HUES48 (cell line): ENCODE measurements at regions not wholly inside any gene's neighbourhood (a gene's known extent, or its start where the extent isn't known, plus 50 kb on each side); places are given as distances from the start of the nearest gene placed in this dataset.

Experiments used
- H3K27ac ChIP-seq: one replicate; pipeline ENCODE4 v1.7.0; 2013; ENCODE audit warnings: low read depth, low read length, inconsistent platforms
- H3K27me3 ChIP-seq: 2 replicates; pipeline ENCODE4 v1.6.1; 2013; ENCODE audit warnings: mild to moderate bottlenecking, low read length; ENCODE audit not compliant: control insufficient read depth, insufficient read depth
- H3K36me3 ChIP-seq: 2 replicates; pipeline ENCODE4 v1.6.1; 2013; ENCODE audit warnings: low read length; ENCODE audit not compliant: control insufficient read depth, insufficient read depth
- H3K4me1 ChIP-seq: 2 replicates; pipeline ENCODE4 v1.6.1; 2013; ENCODE audit warnings: mild to moderate bottlenecking, low read length; ENCODE audit not compliant: control insufficient read depth, insufficient read depth
- H3K4me3 ChIP-seq: 2 replicates; pipeline ENCODE4 v1.5.1; 2013; ENCODE audit warnings: mild to moderate bottlenecking, low read depth, low read length
- H3K9ac ChIP-seq: 2 replicates; pipeline ENCODE4 v1.6.1; 2013; ENCODE audit warnings: mild to moderate bottlenecking, low read depth, low read length, moderate library complexity
- H3K9me3 ChIP-seq: 2 replicates; pipeline ENCODE4 v1.6.1; 2013; ENCODE audit warnings: low read length; ENCODE audit not compliant: control insufficient read depth, insufficient read depth

DNA sequence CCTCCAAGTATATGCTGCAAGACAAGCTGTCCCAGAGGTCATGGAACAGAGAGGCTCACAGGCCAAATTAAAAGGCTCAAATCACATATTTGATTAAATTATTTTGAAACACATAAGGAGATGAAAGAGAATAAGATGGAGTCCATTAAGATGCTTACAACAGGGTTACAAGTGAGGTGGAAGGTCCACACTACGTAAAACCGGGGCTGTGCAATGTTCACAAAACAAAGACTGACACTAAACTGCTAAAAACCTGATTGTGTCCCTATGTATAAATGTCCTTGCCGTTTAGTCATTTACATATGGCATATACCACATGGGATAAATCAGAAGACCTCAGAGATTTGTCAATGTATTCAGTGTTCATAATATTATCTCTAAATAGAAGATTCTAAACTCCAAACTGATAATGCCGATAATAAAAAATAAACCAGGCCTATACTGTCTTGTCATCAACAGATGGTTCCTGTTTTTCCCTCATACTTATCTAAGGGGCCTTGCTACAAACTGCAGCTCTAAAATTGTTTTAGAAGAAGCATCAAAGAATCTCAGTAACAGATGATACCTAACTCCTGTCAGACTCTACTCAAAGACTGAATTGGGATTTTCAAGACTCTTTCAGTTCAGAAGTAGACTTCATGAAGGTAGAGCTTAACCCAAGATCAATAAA is 51.8 kb upstream of the RIPOR2 start:
- peaks cover 31% of the 10 kb centered on the region for H3K4me1 ChIP-seq
- H3K27me3 ChIP-seq: no peaks in the 10 kb centered on the region

DNA sequence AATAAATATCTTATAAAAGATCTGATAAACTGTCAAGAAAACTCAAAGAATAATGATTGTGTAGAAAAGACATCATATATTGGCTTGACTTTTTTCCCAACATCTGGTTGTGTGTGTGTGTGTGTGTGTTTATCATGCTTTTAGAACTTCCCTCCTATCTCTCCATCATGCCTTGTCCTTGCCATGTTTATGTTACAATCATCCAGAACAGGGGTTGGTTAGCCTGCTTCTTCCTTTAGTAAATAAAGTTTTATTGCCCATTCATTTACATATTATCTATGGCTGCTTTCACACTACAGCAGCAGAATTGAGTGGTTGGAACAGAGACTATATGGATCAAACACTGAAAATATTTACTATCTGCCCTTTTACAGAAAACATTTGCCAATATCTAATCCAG is 52.8 kb upstream of the RIPOR2 start:
- H3K9ac ChIP-seq: no peak overlapping the region
- no peak overlapping the region for H3K4me3 ChIP-seq
- H3K27me3 ChIP-seq: no peaks in the 10 kb centered on the region
- 0 out of 2 replicates have a peak, but pooled peaks cover 3% of the 10 kb centered on the region for H3K9me3 ChIP-seq
- no peaks in the 10 kb centered on the region for H3K36me3 ChIP-seq
- no peak overlapping the region for H3K27ac ChIP-seq
- H3K4me1 ChIP-seq: peaks cover 24% of the 10 kb centered on the region

More for the DNA sequence above, 51.8 kb upstream of the RIPOR2 start:
- H3K27ac ChIP-seq: no peak overlapping the region
- H3K9me3 ChIP-seq: 0 out of 2 replicates have a peak, but pooled peaks cover 3% of the 10 kb centered on the region
- H3K4me3 ChIP-seq: no peak overlapping the region
- H3K36me3 ChIP-seq: no peaks in the 10 kb centered on the region
- no peak overlapping the region for H3K9ac ChIP-seq

DNA sequence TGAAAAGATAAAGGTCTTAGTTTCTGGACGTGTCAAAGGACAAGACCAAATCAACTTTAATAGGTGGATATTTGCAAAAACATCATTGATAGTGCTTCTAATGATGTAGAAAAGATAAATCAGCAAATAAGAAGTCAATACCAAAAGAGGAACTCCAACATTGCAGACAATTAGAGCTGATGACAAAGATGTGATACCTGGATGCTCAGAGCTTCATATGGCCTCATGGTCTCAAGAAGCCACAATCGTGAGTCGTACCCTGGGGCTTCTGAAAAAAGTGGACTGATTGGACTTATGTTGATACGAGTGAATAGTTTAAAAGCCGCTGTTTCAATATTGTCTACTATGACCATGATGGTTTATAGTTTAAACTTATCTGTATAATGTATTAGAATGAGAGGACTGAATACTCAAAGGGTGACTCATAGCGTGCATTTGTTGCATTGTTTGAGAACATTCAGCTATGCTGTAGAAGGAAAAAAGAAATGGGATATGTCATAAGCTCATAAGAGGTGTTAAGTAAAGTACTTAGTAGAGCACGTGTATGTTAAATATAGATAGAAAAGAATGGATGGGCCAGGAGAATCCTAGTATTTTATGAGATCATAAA is 54.6 kb upstream of the RIPOR2 start:
- no peak overlapping the region for H3K9ac ChIP-seq
- H3K4me1 ChIP-seq: peaks cover 12% of the 10 kb centered on the region
- H3K9me3 ChIP-seq: 0 out of 2 replicates have a peak, but pooled peaks cover 3% of the 10 kb centered on the region
- no peaks in the 10 kb centered on the region for H3K36me3 ChIP-seq
- no peaks in the 10 kb centered on the region for H3K27me3 ChIP-seq
- no peak overlapping the region for H3K4me3 ChIP-seq
- no peak overlapping the region for H3K27ac ChIP-seq

DNA sequence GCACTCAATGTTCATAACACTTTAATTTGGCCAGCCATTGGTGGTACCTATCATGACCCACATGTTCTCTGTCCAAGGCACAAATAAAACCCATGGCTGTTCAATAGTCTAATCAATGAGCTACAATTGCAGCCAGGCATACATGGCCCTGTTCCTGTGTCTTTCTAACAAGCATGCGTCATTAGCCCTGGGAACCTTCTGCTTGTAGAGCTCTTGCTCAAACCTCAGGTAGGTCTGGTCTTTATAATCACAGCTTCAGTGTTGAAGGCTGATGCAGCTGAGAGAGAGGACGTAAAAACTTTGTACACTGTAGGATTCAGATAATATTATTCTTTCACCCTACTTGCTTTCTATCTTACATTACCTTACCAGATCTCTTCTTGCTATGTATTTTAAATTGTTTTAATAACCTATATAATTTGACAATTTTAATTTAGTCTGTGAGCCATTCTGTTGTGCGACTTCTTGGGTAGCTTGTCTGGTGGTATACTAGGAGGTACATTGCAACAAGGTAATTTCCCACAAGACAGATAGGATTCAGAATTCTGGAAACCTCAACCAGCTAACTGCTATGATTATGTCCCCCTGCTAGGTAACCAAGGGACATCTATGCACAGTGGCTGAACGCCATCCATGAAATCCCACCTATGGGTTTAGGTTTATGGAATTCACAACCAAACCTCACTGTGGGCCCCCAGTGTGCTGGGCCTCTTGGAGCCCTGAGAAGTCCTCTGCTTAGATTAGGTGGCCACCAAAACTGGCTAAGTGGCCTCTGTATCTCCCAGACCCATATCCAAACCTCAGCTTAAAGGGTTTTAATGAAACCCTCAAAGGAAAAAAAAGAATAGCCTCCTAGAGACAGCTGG is 55.4 kb upstream of the RIPOR2 start:
- no peaks in the 10 kb centered on the region for H3K27me3 ChIP-seq
- H3K36me3 ChIP-seq: no peaks in the 10 kb centered on the region
- H3K4me1 ChIP-seq: peaks cover 4% of the 10 kb centered on the region
- 0 out of 2 replicates have a peak, but pooled peaks cover 3% of the 10 kb centered on the region for H3K9me3 ChIP-seq
- no peak overlapping the region for H3K27ac ChIP-seq
- H3K9ac ChIP-seq: no peak overlapping the region
- H3K4me3 ChIP-seq: no peak overlapping the region

GRCh38 chr6:24991810-24992467 is 56.2 kb upstream of the RIPOR2 start:
- Histone ChIP-seq H3K4me1 (peaks cover 11% of the 10 kb centered on the region), H3K27me3 (no peaks in the 10 kb centered on the region), H3K9me3 (0 out of 2 replicates have a peak, but pooled peaks cover 3% of the 10 kb centered on the region), H3K4me3 (no peak overlapping the region), H3K36me3 (no peaks in the 10 kb centered on the region), H3K9ac (no peak overlapping the region), H3K27ac (no peak overlapping the region)

DNA sequence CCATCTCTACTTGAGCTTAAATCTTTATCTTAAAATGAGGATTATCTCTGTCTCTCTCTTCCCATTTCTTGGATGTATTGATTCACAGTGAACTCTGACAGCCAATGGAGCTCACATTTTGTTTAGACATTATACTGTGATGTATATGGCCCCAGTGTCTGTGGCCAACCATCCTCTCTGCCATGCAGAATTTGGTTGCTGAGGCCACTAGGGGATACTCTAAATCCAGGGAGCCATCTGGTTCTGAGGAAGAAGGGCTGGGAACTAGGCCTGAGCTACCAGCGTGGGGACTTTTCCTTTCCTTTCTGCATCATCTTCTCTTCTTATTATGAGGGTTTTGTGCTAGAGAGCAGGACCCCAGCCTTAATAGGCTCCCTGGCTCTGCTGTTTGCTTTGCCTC is 59.1 kb upstream of the RIPOR2 start:
- no peak overlapping the region for H3K27ac ChIP-seq
- no peak overlapping the region for H3K4me3 ChIP-seq
- peaks cover 33% of the 10 kb centered on the region for H3K4me1 ChIP-seq
- no peaks in the 10 kb centered on the region for H3K27me3 ChIP-seq
- H3K9me3 ChIP-seq: no peaks in the 10 kb centered on the region
- no peak overlapping the region for H3K9ac ChIP-seq
- H3K36me3 ChIP-seq: no peaks in the 10 kb centered on the region

DNA sequence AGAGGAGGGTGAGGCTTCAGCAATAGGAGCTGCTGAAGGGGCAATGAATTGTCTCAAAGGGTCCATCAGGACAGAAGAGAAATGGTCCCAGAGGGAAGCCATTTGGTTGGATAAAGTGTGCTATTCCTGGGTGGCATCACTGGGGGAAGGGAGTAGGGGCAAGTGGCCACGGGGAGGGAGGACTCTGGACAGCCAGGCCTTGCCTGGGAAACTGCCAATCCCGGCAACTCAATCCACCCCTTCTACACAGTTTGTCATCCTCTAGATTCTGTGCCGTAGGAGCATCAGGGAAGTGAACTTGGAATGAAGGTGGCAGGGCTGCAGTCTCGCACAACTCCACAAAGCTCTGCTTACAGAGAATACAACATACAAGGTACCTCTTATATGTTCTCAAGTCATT is 59.5 kb upstream of the RIPOR2 start:
- Histone ChIP-seq H3K4me1 (peaks cover 33% of the 10 kb centered on the region), H3K9ac (no peak overlapping the region), H3K4me3 (no peak overlapping the region), H3K27ac (no peak overlapping the region), H3K9me3 (no peaks in the 10 kb centered on the region), H3K27me3 (no peaks in the 10 kb centered on the region), H3K36me3 (no peaks in the 10 kb centered on the region)

- H3K9me3 ChIP-seq: no peaks in the 10 kb centered on the region
- no peak overlapping the region for H3K9ac ChIP-seq
- H3K27me3 ChIP-seq: no peaks in the 10 kb centered on the region
- peaks cover 33% of the 10 kb centered on the region for H3K4me1 ChIP-seq
- H3K36me3 ChIP-seq: no peaks in the 10 kb centered on the region
- no peak overlapping the region for H3K4me3 ChIP-seq
- no peak overlapping the region for H3K27ac ChIP-seq
These were observed 60.6 kb upstream of the RIPOR2 start for GRCh38 chr6:24996269-24996836.

- no peaks in the 10 kb centered on the region for H3K27me3 ChIP-seq
- peaks cover 31% of the 10 kb centered on the region for H3K4me1 ChIP-seq
- no peaks in the 10 kb centered on the region for H3K9me3 ChIP-seq
- no peak overlapping the region for H3K4me3 ChIP-seq
- H3K9ac ChIP-seq: no peak overlapping the region
- peak overlapping the region; percentile 12 for H3K27ac ChIP-seq
- H3K36me3 ChIP-seq: no peaks in the 10 kb centered on the region
These were observed 61.5 kb upstream of the RIPOR2 start for GRCh38 chr6:24997231-24997630.

DNA sequence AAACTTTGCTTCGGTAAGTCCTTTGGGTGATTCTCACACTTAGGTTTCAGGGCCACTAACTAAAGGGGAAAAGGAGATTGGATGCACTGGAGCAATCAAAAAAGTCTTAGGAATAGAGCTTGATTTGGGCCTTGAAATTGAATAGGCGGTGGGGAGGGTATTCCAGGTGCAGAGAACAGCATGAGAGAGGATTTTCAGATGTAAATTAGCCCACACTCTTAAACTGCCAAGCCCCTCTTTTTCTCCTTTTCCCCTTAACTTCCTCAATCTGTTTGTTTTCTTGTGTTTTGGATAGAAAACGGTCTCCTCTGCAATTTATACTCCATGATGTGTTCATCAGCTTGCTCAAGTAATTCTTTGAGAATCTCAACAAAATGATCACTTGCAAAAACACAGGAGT is 62.1 kb upstream of the RIPOR2 start:
- Histone ChIP-seq H3K36me3 (no peaks in the 10 kb centered on the region), H3K27me3 (no peaks in the 10 kb centered on the region), H3K9me3 (no peaks in the 10 kb centered on the region), H3K27ac (peak overlapping the region; percentile 12), H3K4me3 (no peak overlapping the region), H3K4me1 (peaks cover 31% of the 10 kb centered on the region), H3K9ac (no peak overlapping the region)
